Stimulated activated CD8-positive, alpha-beta memory T cell treated with anti-CD3 and anti-CD28 coated beads, Interleukin-4, amount 100 ng/mL, for 24 hours (primary cell): ENCODE measurements at regions not wholly inside any gene's neighbourhood (a gene's known extent, or its start where the extent isn't known, plus 50 kb on each side); places are given as distances from the start of the nearest gene placed in this dataset.
"Not testable (repeated sequence)": the region's sequence is repeated elsewhere in the genome, so short reads cannot be mapped to it uniquely, and the experiment has no call there.

Experiments used
- DNase-seq: peaks from one replicate; pipeline ENCODE4 v3.0.0-alpha.2; 2020; ENCODE audit warnings: low read depth

GRCh38 chr6:40841721-40842120, 197.3 kb downstream of the UNC5CL start:
- no peak for DNase-seq

DNA sequence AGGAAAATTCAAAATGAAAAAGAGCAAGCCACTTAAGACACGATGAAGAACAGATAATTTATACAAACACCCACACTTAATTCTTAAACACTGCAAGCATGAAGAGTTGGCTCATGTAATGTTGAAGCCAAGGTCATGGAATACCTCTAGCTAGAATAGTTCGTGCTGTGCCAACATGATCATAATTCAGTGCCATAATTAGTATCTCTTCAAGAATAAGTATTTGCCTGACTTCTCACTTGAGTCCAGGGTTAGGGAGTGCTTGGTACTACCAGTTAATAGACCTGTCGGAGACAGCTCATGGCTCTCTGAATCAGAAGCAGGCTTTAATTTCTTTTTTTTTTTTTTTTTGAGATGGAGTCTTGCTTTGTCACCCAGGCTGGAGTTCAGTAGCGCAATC, 206.3 kb downstream of the UNC5CL start:
- no peak for DNase-seq

GRCh38 chr6:40831381-40831780, 207.6 kb downstream of the UNC5CL start:
- no peak for DNase-seq

DNA sequence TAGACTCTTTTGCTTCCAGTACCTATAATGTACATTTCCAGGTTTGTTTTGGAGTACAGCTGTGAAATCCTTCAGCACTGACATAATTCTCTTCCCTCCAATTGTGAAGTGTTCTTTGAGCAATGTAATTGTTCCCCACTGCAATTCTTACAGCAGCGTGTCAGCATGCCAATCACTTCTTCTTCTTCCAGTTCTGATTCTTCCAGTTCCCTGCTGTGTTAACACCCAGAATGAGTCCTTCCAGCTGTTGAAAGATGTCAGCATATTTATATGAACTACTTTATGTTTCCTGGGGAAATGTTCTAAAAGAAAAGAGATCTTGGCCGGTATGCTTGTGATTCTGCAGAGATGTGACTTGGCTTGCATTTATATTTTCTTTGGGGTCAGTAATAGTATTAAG, 213.9 kb downstream of the UNC5CL start:
- no peak for DNase-seq

GRCh38 chr6:40823917-40824891, 214.8 kb downstream of the UNC5CL start:
- not testable (repeated sequence) for DNase-seq

- no peak for DNase-seq
These were observed 216.4 kb downstream of the UNC5CL start for GRCh38 chr6:40822619-40823018.

- DNase-seq, result no peak
These were observed 219.7 kb downstream of the UNC5CL start for GRCh38 chr6:40819182-40819834.

DNA sequence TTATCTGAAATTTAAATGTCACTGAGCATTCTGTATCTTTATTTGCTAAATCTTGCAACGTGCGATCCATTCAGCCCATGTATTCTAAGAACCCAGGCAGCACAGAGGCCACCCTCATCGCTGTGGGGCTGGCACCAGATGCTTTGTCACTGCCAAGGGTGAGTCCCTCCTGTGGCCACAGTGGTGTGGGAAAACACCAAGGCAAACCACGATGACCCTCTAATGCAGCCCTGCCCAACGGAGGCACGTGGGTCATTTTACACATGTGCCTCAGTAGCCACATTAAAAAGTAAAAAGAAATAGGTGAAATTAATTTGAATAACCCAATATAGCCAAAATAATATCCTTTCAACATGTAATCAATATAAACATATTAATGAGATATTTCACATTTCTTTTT, 221.7 kb downstream of the UNC5CL start:
- no peak for DNase-seq

GRCh38 chr6:40816601-40817000, 222.4 kb downstream of the UNC5CL start:
- DNase-seq, result no peak

- no peak for DNase-seq
These were observed 223.3 kb downstream of the UNC5CL start for GRCh38 chr6:40815731-40816130.

- DNase-seq, result no peak
These were observed 223.0 kb upstream of the LRFN2 start for GRCh38 chr6:40810171-40810570.

- no peak for DNase-seq
These were observed 222.5 kb upstream of the LRFN2 start for GRCh38 chr6:40809627-40810026.

- no peak for DNase-seq
These were observed 220.3 kb upstream of the LRFN2 start for GRCh38 chr6:40807484-40807883.

DNA sequence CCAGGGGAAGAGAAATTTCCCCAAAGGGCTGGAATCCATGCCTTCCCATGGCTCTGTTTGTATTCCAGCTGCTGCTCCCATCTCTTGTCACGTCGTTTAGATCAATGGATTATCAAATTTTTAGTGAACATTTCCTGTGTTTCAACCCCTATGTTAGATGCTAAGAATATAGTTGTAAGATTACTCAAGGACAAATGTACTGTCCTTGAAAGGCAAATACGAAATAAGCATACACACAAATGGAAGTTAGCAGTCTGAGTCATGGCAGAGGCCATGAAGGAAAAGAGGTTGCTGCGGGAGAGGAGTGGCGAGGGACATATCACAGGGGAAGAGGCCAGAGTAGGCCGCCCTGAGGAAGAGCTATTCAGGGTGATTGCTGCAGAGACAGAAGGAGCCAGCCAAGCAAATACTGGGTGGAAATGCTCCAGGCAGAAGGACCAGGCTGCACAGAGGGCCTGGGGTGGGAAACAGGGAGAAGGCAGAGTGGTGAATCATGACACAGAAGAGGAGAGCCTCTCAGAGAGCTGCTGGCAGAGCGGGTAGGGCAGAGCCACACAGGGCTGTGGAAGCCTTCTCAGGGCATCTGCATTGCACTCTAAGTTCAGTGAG, 219.2 kb upstream of the LRFN2 start:
- no peak for DNase-seq

DNA sequence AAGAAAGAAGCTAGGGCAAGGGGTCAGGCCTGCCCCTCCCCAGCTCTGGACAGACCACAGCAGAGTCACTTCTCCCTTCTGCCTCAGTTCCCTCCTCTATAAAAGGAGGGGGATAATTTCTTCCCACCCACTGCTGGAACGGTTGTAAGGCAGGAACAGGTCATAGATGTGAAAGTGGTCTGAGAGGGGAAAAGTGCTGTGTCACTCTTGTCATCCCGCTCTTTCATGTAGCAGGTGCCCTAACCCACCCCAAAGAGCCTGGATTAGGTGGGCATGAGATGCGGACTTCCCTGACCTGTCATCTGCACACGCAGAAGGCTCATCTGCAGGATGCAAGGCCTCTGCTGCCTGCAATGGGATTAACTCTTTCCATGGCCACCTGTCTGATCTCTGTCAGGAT, 218.2 kb upstream of the LRFN2 start:
- DNase-seq, result no peak

GRCh38 chr6:40804905-40805304, 217.7 kb upstream of the LRFN2 start:
- no peak for DNase-seq

- DNase-seq, result no peak
These were observed 216.9 kb upstream of the LRFN2 start for GRCh38 chr6:40803897-40804702.

GRCh38 chr6:40802481-40802880, 215.3 kb upstream of the LRFN2 start:
- DNase-seq, result no peak

GRCh38 chr6:40799296-40800140, 212.4 kb upstream of the LRFN2 start:
- DNase-seq, result no peak

DNA sequence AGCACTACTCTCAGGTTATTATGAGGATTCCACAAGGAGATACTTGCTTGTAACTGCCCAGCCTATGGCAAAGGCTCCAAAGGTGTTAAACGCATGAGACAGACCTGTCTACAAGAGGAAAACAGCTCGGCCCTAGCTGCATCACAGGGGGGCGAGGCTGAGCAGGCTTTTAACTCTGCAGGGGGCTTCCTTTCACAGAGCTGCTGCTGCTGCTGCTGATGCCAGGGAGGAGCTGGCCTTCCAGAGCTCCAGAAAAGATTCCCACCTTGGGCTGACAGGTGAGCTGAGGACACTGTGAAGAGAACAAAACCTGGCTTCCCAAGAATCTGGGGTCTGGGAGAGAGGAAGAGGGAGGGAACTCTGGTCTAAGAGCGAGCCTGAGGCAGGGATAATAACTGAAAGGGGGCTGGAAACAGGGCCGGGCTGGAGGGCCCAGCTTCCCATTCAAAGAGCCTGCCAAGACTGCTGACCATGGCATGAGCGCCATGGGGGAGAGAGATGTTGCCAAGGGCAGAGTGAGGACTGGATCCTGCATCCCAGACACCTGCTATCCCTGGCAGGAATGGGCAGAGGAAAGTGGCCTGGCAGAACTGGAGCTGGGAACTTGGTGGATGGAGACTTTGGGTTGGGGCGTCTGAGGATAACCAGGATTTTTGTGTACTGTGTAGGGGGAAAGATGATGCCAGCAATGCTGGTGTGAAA, 211.1 kb upstream of the LRFN2 start:
- DNase-seq, result no peak
